Fibroblast of upper back skin (primary cell): ENCODE measurements at regions not wholly inside any gene's neighbourhood (a gene's known extent, or its start where the extent isn't known, plus 50 kb on each side); places are given as distances from the start of the nearest gene placed in this dataset.

ENCODE experiments used
- DNase-seq: peaks from one replicate; pipeline ENCODE4 v3.0.0-alpha.2; 2013

GRCh38 chr3:87175732-87176131 lies 51.4 kb upstream of the CHMP2B start:
- DNase-seq = peak; percentile 6

DNA sequence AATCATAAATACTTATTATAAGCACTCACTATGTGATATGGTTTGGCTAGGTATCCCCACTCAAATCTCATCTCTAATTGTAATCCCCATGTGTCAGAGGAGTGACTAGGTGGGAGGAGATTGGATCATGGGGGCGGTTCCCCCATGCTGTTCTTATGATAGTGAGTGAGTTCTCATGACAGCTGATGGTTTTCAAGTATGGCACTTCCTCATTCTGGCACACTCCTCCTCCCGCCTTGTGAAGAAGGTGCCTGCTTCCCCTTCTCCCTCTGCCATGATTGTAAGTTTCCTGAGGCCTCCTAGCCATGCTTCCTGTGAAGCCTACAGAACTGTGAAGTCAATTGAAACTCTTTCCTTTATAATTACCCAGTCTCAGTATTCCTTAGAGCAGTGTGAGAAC lies 53.3 kb upstream of the CHMP2B start:
- DNase-seq = no peak

GRCh38 chr3:87173071-87173470 lies 54.0 kb upstream of the CHMP2B start:
- DNase-seq = no peak

GRCh38 chr3:87167628-87168456 lies 59.3 kb upstream of the CHMP2B start:
- peak; percentile 68 for DNase-seq

DNA sequence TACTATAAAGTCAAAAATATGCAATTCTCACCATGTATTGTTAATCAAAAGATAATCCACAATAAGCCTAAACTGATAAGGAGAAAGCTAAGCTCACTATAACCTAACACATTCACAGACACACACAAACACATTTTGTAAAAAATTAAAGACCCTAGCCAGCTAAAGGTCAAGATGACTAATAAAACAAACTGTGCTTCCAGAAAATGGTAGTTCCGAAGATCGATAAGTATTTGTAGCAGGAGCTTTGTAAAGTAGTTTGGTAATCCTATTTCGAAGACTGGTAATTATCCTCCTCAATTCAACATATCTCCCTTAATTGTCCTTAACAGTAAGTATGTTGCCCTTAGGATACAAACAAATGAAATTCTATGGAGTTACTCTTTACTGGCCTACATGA lies 62.9 kb upstream of the CHMP2B start:
- no peak for DNase-seq

- no peak for DNase-seq
Observed at GRCh38 chr3:87161851-87162250, 65.3 kb upstream of the CHMP2B start.

GRCh38 chr3:87161417-87161816 lies 65.7 kb upstream of the CHMP2B start:
- DNase-seq = no peak

DNA sequence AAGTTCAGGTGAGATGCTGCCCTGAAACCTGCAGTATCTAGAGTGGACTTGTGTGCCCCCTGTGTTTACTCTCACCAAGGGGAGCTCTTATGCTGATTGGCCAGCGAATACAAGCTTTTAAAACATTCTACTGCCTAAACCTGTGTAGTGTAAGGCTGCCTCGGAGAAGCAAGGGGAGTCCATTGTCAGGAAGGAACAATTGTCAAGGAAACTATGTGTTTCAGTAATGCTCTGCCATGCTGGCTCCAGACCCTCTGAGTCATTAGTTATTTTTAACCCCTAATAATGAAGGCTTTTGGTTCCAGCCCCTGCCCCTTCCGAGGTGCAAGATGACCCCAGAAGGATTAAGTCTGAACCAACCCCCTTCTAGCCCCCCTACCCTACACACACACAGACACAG lies 66.1 kb upstream of the CHMP2B start:
- no peak for DNase-seq

GRCh38 chr3:87158823-87159222 lies 68.3 kb upstream of the CHMP2B start:
- no peak for DNase-seq

GRCh38 chr3:87148020-87148419 lies 79.1 kb upstream of the CHMP2B start:
- DNase-seq = no peak

GRCh38 chr3:87147562-87147961 lies 79.5 kb upstream of the CHMP2B start:
- no peak for DNase-seq

GRCh38 chr3:87145553-87145952 lies 81.6 kb upstream of the CHMP2B start:
- peak; percentile 21 for DNase-seq

GRCh38 chr3:87136066-87136596 lies 91.0 kb upstream of the CHMP2B start:
- DNase-seq = peak; percentile 3

DNA sequence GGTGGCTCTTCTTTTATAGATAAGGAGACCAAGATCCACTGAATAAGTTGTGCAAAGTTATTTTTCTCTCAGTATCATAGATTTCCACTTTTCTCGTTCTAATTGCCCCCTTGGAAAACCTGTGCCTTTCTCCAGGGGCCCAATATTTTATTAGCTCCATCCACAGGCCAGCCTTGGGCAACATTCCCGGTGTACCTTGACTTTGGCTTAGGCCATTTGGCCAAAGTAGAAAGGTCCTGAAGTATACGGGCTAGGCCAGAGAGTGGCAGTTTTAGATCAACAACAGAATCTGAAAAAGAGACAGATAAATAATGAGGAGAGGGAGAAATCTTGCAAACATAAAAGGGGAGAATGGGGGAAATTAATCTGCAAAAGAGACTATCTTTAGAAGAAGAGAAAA lies 91.7 kb upstream of the CHMP2B start:
- no peak for DNase-seq

GRCh38 chr3:87132801-87133200 lies 94.3 kb upstream of the CHMP2B start:
- no peak for DNase-seq

- DNase-seq = no peak
Observed at GRCh38 chr3:87128006-87128405, 99.1 kb upstream of the CHMP2B start.

DNA sequence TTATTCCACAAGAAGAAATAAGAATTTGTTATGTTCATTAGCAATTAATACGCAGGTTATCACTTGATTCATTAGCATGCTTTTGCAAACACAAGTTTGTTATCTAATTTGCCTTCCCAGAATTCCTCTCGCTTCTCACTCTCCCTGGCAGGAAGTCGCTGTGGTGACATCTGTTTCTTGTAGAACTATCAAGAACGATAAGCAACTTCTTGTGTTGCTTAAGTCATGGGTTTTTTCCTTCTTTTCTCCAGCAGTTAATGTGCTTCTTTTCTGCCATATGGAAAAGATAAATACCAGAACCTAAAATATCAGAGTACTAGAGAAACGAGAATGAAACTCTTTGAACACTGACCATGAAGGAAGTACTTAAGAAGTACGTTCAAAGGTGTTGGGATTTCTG lies 99.8 kb upstream of the CHMP2B start:
- DNase-seq = peak; percentile 4

DNA sequence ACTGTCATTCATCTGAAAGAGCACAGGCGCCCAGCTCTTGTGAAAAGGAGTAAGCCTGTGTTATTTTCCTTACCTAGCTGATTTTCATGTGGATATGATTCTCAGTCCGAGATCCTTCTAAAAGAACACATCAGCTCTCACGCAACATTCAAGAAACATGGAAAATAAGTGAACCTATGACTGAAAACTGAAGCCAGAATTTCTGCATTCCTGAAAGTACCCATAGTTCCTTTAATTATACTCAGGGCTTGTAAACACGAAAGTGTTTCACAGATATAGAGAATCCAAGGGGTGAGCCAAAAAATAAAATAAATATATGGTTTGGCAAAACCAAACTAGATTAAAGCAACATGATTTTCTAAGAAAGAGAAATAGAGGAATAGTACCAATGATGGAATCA lies 100.8 kb upstream of the CHMP2B start:
- DNase-seq = no peak

GRCh38 chr3:87125116-87125515 lies 102.0 kb upstream of the CHMP2B start:
- DNase-seq = no peak

GRCh38 chr3:87122766-87123165 lies 104.3 kb upstream of the CHMP2B start:
- DNase-seq = no peak

DNA sequence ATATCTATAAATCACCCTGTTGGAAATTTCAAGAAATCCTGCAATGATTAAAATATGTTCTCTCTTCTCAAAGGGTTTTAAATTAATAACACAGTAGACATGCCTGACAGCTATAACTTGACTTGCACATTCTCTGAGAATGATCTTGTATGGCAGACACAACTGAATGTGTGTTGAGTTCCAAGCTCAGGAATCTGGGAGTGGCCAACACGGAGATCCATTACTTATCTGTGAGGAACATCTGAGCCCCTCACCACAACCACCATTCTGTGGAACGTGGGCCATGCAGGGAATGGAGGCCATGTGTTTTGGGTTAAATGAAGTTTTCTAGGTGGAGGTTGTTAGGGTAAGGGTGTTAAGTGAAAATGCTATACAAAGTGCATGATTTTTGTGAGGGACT lies 105.3 kb upstream of the CHMP2B start:
- peak; percentile 41 for DNase-seq

- no peak for DNase-seq
Observed at GRCh38 chr3:87120881-87121280, 106.2 kb upstream of the CHMP2B start.

DNA sequence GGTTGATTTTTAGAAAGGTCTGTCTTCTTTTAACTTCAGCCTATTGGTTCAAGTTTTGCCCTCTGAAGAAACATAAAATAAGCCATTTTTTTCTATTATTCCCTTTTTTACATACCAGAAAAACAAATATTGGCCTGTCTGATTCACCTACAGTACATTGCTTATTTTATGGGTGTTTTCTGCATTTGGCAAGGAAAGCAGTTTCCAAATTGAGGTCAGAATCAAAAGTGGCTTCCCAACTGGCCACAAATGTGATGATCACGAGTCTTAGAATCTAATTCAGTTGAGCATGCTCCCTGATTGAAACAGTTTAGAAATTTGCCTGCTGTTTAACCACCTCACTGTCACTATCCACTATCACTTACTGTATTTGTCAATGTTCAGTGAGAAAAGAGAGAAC lies 106.9 kb upstream of the CHMP2B start:
- DNase-seq = no peak

DNA sequence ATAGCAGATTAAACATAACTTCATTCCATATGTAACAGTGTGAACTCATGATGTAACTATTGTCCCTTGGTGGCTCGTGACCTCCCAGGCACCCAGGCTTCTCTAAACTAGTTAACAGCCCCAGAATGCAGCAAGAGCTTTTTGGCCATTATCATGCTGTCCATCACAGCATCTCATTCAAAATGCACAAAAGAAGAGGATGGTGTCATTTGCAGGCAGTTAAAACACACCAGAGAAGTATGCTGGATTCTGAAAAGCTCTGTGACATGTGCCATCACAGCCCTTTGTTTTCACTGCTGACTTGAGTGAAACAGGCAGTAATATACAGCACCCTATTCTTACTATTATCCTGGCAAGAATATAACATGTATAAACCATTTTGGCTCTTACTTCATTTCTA lies 117.6 kb upstream of the CHMP2B start:
- no peak for DNase-seq
